Smooth muscle cell (in vitro differentiated cells): ENCODE measurements at regions not wholly inside any gene's neighbourhood (a gene's known extent, or its start where the extent isn't known, plus 50 kb on each side); places are given as distances from the start of the nearest gene placed in this dataset.

Source experiments
- DNase-seq: peaks from one replicate; lab custom pipeline; 2025; ENCODE audit not compliant: unreplicated experiment; lab: John Stamatoyannopoulos, UW
- H2AFZ ChIP-seq: fragments of 200-600 bp; sonication (generic); 2 replicates; pipeline ENCODE4 v1.6.0; 2016; ENCODE audit warnings: antibody characterized with exemption, low read depth, mild to moderate bottlenecking
- H3F3A ChIP-seq: fragments of 200-600 bp; sonication (generic); 2 replicates; pipeline ENCODE4 v1.6.0; 2017; ENCODE audit warnings: antibody characterized with exemption, low read depth
- H3K27ac ChIP-seq: fragments of 200-600 bp; sonication (generic); 2 replicates; pipeline ENCODE4 v1.5.1; 2016; ENCODE audit warnings: low read depth, mild to moderate bottlenecking
- H3K27me3 ChIP-seq: fragments of 200-600 bp; sonication (generic); 2 replicates; pipeline ENCODE4 v1.6.1; 2016; ENCODE audit warnings: low read depth, mild to moderate bottlenecking
- H3K36me3 ChIP-seq: fragments of 200-600 bp; sonication (generic); 2 replicates; pipeline ENCODE4 v1.5.1; 2016; ENCODE audit warnings: low read depth
- H3K4me1 ChIP-seq: fragments of 200-600 bp; sonication (generic); 2 replicates; pipeline ENCODE4 v1.5.1; 2016; ENCODE audit warnings: low read depth
- H3K4me2 ChIP-seq: fragments of 200-600 bp; sonication (generic); 2 replicates; pipeline ENCODE4 v1.6.0; 2016; ENCODE audit warnings: mild to moderate bottlenecking
- H3K4me3 ChIP-seq: fragments of 200-600 bp; sonication (generic); 2 replicates; pipeline ENCODE4 v1.5.1; 2016; ENCODE audit warnings: mild to moderate bottlenecking
- H3K79me2 ChIP-seq: fragments of 200-600 bp; sonication (generic); 2 replicates; pipeline ENCODE4 v1.6.0; 2016; ENCODE audit warnings: low read depth, mild to moderate bottlenecking
- H3K9ac ChIP-seq: fragments of 200-600 bp; sonication (generic); 2 replicates; pipeline ENCODE4 v1.6.0; 2016; ENCODE audit warnings: low read depth
- H3K9me3 ChIP-seq: fragments of 200-600 bp; sonication (generic); replicated peaks from 2 replicates; pipeline ENCODE4 v1.5.1; 2016; ENCODE audit warnings: low read depth
- H4K20me1 ChIP-seq: fragments of 200-600 bp; sonication (generic); 2 replicates; pipeline ENCODE4 v1.6.0; 2016; ENCODE audit warnings: low read depth
- CTCF ChIP-seq: fragments of 200-600 bp; sonication (generic); IDR thresholded peaks from 2 replicates; pipeline ENCODE4 v1.5.1; 2017; ENCODE audit warnings: borderline replicate concordance, mild to moderate bottlenecking, antibody characterized with exemption; ENCODE audit not compliant: insufficient read depth, poor library complexity, severe bottlenecking
- WGBS: methylation state at CpG from one replicate; pipeline ENCODE4 v1.1.7; 2016; ENCODE audit warnings: low lambda C conversion rate; 5-methylcytosine and 5-hydroxymethylcytosine counted together

GRCh38 chr12:124679047-124679446 lies 111.6 kb upstream of the NCOR2 start:
- H4K20me1 ChIP-seq = no peaks in the 10 kb centered on the region
- no peak for TF ChIP-seq CTCF
- no peaks in the 10 kb centered on the region for H3K9me3 ChIP-seq
- no peak for DNase-seq
- peaks cover 26% of the 10 kb centered on the region for H3K4me1 ChIP-seq
- 98% methylated on average over 4 of the region's 4 CpGs for WGBS
- no peaks in the 10 kb centered on the region for H3K36me3 ChIP-seq
- no peak overlapping the region for H3K9ac ChIP-seq
- H3K79me2 ChIP-seq = no peaks in the 10 kb centered on the region
- no peaks in the 10 kb centered on the region for H3K27me3 ChIP-seq
- H2AFZ ChIP-seq = no peak overlapping the region
- peak overlapping the region; percentile 92 for H3K27ac ChIP-seq
- H3K4me3 ChIP-seq = no peak overlapping the region
- no peak overlapping the region for H3K4me2 ChIP-seq
- peaks cover 26% of the 10 kb centered on the region for H3F3A ChIP-seq

- 58% methylated on average over 13 of the region's 15 CpGs for WGBS
- H3K4me2 ChIP-seq = no peak overlapping the region
- no peaks in the 10 kb centered on the region for H4K20me1 ChIP-seq
- H3K9me3 ChIP-seq = no peaks in the 10 kb centered on the region
- H3K79me2 ChIP-seq = no peaks in the 10 kb centered on the region
- no peaks in the 10 kb centered on the region for H3K36me3 ChIP-seq
- peaks cover 21% of the 10 kb centered on the region for H3F3A ChIP-seq
- no peak for TF ChIP-seq CTCF
- DNase-seq = no peak
- peaks cover 27% of the 10 kb centered on the region for H3K4me1 ChIP-seq
- H3K4me3 ChIP-seq = no peak overlapping the region
- H3K9ac ChIP-seq = no peak overlapping the region
- no peaks in the 10 kb centered on the region for H3K27me3 ChIP-seq
- H2AFZ ChIP-seq = no peak overlapping the region
- peak overlapping the region; percentile 11 for H3K27ac ChIP-seq
These were observed 111.0 kb upstream of the NCOR2 start for GRCh38 chr12:124678421-124678893.

GRCh38 chr12:124677552-124678356 lies 110.3 kb upstream of the NCOR2 start:
- H3F3A ChIP-seq = peaks cover 14% of the 10 kb centered on the region
- no peaks in the 10 kb centered on the region for H3K36me3 ChIP-seq
- no peaks in the 10 kb centered on the region for H3K9me3 ChIP-seq
- no peak overlapping the region for H3K4me3 ChIP-seq
- no peak for TF ChIP-seq CTCF
- H3K27me3 ChIP-seq = no peaks in the 10 kb centered on the region
- H3K79me2 ChIP-seq = no peaks in the 10 kb centered on the region
- peaks cover 21% of the 10 kb centered on the region for H3K4me1 ChIP-seq
- no peak for DNase-seq
- H3K4me2 ChIP-seq = no peak overlapping the region
- 96% methylated on average over 21 of the region's 21 CpGs for WGBS
- H4K20me1 ChIP-seq = no peaks in the 10 kb centered on the region
- H3K27ac ChIP-seq = no peak overlapping the region
- H3K9ac ChIP-seq = no peak overlapping the region
- no peak overlapping the region for H2AFZ ChIP-seq
